ENCODE measurements at regions not wholly inside any gene's neighbourhood (a gene's known extent, or its start where the extent isn't known, plus 50 kb on each side); places are given as distances from the start of the nearest gene placed in this dataset.

DNA sequence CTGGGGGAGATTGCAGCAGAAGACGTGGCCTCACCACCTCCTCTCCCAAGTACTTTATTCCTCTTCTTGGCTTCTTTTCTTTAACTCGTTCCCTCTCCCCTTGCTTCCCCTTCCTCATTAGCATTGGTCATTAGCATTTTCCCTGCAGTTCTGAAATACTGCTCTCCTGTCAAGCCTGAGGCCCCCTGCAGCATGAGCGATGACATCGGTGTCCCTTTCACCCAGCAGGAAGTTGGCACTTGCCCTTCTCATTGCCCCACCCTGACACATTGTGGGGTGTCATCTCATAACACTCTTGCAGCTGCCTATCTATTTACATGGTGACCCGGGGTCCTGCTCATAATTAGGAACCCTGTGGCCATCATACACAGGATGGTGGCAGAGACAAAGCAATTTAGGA, 167.1 kb downstream of the ARRDC4 start (continued):
- TF ChIP-seq, protein P1, sequence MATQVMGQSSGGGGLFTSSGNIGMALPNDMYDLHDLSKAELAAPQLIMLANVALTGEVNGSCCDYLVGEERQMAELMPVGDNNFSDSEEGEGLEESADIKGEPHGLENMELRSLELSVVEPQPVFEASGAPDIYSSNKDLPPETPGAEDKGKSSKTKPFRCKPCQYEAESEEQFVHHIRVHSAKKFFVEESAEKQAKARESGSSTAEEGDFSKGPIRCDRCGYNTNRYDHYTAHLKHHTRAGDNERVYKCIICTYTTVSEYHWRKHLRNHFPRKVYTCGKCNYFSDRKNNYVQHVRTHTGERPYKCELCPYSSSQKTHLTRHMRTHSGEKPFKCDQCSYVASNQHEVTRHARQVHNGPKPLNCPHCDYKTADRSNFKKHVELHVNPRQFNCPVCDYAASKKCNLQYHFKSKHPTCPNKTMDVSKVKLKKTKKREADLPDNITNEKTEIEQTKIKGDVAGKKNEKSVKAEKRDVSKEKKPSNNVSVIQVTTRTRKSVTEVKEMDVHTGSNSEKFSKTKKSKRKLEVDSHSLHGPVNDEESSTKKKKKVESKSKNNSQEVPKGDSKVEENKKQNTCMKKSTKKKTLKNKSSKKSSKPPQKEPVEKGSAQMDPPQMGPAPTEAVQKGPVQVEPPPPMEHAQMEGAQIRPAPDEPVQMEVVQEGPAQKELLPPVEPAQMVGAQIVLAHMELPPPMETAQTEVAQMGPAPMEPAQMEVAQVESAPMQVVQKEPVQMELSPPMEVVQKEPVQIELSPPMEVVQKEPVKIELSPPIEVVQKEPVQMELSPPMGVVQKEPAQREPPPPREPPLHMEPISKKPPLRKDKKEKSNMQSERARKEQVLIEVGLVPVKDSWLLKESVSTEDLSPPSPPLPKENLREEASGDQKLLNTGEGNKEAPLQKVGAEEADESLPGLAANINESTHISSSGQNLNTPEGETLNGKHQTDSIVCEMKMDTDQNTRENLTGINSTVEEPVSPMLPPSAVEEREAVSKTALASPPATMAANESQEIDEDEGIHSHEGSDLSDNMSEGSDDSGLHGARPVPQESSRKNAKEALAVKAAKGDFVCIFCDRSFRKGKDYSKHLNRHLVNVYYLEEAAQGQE (IDR thresholded peaks at IDR 0.05; ENCODE audit: borderline replicate concordance): no peak
- TF ChIP-seq, protein P1 (CRISPR knock-in tag; IDR thresholded peaks at IDR 0.05; ENCODE audit: low read depth): no peak
- TF ChIP-seq PHB2 (IDR thresholded peaks at IDR 0.05; ENCODE audit: low read depth): no peak
- TF ChIP-seq, protein P2, sequence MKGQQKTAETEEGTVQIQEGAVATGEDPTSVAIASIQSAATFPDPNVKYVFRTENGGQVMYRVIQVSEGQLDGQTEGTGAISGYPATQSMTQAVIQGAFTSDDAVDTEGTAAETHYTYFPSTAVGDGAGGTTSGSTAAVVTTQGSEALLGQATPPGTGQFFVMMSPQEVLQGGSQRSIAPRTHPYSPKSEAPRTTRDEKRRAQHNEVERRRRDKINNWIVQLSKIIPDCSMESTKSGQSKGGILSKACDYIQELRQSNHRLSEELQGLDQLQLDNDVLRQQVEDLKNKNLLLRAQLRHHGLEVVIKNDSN (CRISPR knock-in tag; IDR thresholded peaks at IDR 0.05): no peak
- TF ChIP-seq, protein P3, sequence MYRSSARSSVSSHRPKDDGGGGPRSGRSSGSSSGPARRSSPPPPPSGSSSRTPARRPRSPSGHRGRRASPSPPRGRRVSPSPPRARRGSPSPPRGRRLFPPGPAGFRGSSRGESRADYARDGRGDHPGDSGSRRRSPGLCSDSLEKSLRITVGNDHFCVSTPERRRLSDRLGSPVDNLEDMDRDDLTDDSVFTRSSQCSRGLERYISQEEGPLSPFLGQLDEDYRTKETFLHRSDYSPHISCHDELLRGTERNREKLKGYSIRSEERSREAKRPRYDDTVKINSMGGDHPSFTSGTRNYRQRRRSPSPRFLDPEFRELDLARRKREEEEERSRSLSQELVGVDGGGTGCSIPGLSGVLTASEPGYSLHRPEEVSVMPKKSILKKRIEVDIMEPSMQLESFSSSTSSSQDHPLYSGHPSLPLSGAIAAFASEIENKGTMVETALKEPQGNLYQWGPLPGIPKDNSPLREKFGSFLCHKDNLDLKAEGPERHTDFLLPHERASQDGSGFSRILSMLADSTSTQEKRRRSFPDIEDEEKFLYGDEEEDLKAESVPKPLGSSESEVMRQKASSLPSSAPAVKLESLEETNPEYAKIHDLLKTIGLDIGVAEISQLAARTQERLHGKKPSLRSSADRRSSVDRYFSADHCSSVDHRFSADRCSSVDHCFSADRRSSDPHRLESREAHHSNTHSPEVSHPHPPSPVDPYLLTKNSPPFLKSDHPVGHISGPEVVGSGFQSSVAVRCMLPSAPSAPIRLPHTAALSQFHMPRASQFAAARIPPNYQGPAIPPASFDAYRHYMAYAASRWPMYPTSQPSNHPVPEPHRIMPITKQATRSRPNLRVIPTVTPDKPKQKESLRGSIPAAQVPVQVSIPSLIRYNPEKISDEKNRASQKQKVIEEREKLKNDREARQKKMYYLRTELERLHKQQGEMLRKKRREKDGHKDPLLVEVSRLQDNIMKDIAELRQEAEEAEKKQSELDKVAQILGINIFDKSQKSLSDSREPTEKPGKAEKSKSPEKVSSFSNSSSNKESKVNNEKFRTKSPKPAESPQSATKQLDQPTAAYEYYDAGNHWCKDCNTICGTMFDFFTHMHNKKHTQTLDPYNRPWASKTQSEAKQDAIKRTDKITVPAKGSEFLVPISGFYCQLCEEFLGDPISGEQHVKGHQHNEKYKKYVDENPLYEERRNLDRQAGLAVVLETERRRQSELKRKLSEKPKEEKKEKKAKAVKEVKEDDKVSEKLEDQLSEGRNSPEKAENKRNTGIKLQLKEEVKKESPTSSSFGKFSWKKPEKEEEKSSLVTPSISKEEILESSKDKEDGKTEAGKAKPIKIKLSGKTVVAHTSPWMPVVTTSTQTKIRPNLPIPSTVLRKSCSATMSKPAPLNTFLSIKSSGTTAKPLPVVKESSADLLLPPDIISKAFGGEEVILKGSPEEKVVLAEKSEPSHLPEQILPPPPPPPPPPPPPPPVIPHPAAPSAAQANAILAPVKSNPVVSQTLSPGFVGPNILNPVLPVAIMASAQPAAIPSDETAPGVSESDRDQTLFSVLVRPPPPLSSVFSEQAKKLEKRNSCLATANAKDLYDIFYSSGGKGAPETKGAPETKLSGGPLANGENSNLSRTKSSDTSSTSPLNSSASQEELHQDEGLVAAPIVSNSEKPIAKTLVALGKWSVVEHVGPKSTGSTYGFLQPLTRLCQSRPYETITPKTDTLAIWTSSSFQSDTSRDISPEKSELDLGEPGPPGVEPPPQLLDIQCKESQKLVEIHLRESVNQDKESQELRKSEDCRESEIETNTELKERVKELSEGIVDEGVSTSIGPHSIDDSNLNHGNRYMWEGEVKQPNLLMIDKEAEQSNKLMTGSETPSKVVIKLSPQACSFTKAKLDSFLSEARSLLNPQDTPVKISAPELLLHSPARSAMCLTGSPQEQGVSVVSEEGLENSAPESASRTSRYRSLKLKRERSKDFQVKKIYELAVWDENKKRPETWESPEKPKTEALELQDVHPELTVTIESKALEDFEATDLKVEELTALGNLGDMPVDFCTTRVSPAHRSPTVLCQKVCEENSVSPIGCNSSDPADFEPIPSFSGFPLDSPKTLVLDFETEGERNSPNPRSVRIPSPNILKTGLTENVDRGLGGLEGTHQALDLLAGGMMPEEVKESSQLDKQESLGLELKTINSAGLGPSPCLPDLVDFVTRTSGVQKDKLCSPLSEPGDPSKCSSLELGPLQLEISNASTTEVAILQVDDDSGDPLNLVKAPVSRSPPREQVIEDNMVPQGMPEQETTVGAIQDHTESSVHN (IDR thresholded peaks at IDR 0.05; ENCODE audit: borderline replicate concordance in 1 of 2, low read depth in 1 of 2): no peak
- TF ChIP-seq PHF8 (IDR thresholded peaks at IDR 0.05; ENCODE audit: borderline replicate concordance, low read length): no peak
- TF ChIP-seq TOE1 (IDR thresholded peaks at IDR 0.05; ENCODE audit: borderline replicate concordance): no peak
- TF ChIP-seq TOE1 (CRISPR knock-in tag; IDR thresholded peaks at IDR 0.05; ENCODE audit: borderline replicate concordance, low read depth): no peak
- TF ChIP-seq FOXP1 (CRISPR knock-in tag; IDR thresholded peaks at IDR 0.05): no peak
- TF ChIP-seq PML (IDR thresholded peaks at IDR 0.05; ENCODE audit: low read length): no peak
- no peak for TF ChIP-seq EWSR1 (IDR thresholded peaks at IDR 0.05; ENCODE audit: borderline replicate concordance, low read depth, partially characterized antibody)
- no peak for TF ChIP-seq MCM5 (IDR thresholded peaks at IDR 0.05; ENCODE audit: low read depth)
